GM12874 (cell line): ENCODE measurements at regions not wholly inside any gene's neighbourhood (a gene's known extent, or its start where the extent isn't known, plus 50 kb on each side); places are given as distances from the start of the nearest gene placed in this dataset.

Experiments used
- TF ChIP-seq, protein P1 (sequence below): IDR thresholded peaks from 2 replicates; pipeline ENCODE4 v1.5.1; 2011; ENCODE audit warnings: low read depth, mild to moderate bottlenecking, control low read depth, low read length, moderate library complexity; ENCODE audit not compliant: insufficient read depth

DNA sequence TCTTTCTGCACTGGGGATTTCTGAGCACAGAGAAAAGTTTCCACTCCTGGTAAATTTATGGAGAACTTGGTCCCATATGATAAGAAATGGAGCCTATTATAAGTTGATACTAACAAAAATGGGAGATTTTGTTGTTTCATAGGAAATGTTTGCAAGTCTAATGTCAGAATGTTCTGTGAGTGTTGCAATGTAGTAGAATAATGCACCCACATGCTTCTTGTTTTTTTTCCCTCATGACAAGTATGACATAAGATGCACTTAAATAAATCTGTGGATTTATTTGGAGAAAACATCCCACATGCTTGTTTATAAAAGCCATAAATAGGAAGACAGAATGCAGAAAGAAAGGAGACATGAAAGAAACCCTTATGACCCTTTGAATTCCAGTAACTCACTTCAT lies 50.8 kb upstream of the KCNJ6 start:
- TF ChIP-seq, protein P1, sequence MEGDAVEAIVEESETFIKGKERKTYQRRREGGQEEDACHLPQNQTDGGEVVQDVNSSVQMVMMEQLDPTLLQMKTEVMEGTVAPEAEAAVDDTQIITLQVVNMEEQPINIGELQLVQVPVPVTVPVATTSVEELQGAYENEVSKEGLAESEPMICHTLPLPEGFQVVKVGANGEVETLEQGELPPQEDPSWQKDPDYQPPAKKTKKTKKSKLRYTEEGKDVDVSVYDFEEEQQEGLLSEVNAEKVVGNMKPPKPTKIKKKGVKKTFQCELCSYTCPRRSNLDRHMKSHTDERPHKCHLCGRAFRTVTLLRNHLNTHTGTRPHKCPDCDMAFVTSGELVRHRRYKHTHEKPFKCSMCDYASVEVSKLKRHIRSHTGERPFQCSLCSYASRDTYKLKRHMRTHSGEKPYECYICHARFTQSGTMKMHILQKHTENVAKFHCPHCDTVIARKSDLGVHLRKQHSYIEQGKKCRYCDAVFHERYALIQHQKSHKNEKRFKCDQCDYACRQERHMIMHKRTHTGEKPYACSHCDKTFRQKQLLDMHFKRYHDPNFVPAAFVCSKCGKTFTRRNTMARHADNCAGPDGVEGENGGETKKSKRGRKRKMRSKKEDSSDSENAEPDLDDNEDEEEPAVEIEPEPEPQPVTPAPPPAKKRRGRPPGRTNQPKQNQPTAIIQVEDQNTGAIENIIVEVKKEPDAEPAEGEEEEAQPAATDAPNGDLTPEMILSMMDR = no peak

DNA sequence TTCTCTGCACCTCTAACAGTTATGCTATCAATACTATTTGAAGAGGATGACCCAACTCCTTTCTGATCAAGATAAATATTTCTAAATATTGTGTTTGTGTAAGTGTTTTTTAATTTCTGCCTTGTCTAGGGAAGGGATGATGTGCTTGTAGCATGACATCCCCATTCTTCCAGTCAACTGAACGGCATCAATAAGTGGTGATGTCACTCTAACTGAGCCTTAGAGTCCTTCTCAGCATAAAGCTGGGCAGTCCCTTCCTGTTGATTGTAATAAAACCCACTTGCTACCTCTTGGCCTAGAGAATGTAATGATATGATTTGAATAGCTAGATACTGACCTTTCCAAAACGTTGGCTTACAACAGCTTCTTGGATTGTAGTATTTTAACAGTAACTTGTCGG lies 52.5 kb upstream of the KCNJ6 start:
- TF ChIP-seq, protein P1 = no peak

DNA sequence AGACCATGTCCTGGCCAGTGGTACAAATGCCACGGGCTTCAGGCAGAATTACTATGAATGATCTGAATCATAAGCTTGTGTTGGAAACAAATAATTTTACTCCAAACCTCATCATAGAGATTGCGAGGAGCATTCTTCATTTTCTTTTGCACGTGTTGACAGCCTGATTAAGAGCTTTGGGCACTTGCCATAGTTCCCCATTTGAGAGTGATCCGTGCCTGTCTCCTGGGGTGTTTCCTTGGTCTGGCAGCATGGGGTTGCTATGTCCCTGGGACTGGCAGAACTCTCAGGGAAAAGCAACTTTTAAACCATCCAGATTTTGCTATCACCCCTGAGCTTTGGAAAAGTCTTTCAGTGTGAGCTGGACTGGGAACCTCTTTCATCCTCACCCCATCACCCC lies 54.3 kb upstream of the KCNJ6 start:
- TF ChIP-seq, protein P1 = no peak

DNA sequence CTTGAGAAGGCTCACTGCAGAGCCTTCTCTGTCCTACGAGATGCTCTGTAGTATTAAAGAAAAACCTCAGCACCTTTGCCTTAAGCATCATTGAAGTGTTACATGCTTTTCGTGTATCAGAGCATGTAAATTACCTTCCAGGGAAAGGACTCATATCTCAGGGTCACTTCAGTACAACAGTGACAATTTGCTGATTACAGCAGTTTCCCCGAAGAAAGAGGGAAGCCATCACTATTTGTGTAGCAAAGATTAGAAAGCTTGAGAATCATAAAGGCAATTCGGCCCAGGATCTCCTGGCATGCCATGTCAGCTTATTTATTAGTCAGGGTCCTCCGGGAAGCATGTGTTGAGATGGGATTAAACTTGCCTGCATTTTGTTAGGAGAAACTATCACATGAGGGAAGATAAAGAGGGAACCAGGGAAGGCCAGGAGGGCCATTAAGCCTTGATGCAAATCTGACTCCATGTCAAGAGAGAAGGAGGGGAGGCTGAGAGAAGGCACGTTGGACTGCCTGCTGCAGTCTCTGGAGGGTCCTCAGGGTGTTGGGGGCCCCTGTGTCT lies 55.2 kb upstream of the KCNJ6 start:
- TF ChIP-seq, protein P1 = no peak

DNA sequence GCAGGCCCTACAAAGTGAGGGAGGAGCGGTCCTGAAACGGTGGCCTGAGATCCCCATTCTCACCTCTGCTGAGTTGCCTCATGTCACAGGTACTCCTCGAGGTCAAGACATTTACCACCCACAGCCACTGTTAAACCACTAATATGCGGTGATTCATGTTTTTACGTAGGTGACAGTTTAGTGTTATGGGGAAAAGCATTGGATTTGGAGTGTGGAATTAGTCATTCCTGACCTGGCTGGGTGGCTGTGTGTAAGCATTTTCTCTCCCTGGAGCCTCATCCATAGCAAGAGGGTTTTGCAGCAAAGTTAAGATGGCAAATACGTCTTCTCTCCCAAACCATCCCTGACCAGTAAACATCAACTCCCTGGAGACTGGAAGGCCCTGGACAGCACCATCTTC lies 57.8 kb upstream of the KCNJ6 start:
- TF ChIP-seq, protein P1 = no peak

DNA sequence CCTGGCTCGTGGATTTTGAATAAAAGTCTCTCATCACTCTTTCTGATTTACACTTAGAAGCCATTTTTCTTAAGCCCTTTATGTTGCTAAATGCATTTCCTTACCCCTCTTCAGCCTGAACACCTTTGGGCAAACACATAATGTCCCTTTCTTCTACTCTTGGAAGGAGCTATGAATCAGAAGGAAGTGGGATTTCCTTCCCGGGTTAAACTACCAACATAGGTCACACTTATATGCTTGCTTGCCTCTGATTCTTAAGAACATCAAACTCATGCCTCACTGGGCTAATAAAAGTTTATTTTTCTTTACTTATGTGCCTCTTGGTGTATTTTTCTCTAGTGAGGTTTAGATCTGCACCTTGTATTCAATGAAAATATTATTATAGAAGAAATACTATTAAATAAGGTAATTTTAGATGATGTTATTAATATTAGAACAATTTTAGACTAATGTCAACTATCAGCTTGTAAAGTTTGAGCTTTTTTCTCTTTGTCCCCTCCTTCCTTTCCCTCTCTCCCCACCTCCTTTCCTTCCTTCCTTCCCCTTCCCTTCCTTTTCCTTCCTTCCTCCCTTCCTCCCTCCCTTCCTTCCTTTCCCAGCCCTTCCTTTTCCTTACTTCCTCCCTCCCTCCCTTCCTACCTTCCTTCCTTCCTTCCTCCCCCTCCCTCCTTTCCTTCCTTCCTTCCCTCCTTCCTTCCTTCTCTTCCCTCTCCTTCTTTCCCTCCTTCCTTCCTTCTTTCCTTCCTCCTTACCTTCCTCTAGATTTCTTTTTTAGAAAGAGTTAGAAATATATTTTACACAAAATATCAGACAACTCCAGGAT lies 66.5 kb upstream of the KCNJ6 start:
- TF ChIP-seq, protein P1 = no peak

DNA sequence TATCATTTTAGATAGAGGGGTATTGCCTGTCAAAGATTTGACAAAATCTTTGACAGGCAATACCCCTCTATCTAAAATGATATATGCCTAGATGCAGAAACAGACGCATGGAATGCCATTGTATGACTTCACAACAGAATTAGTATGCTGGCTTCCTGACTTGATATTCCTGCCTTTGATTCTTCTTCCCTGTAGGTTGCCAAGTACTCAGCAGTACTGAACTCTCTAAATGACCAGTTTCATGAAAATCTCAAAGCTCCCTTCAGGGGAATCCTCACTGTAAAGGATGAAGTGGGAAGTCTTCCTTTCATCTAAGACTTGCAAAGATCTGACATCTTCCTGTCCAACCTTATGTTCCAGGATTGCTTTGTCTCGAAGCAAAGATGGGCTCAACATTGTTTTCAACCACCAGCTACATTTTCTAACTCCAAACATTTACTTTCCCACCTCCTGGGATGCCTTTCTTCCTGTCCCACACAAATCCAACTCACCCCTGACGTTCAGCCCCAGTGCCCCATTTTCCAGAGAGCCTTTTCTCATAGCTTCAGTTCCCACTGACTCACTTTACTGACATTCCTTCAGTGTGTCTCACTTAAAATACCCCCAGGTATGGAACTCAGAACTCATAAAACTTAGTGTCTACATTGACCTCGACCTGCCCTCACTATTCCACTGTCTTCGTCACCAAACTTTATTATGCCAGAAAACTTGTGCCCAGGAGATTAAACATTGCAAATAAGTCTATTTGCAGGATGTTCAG lies 67.3 kb upstream of the KCNJ6 start:
- TF ChIP-seq, protein P1 = no peak
